GM21723 (cell line): ENCODE measurements at regions not wholly inside any gene's neighbourhood (a gene's known extent, or its start where the extent isn't known, plus 50 kb on each side); places are given as distances from the start of the nearest gene placed in this dataset.

ENCODE experiments used
- ATAC-seq: cut with Tn5 transposase; IDR thresholded peaks from one replicate; pipeline ENCODE4 v1.9.1; 2021; ENCODE audit warnings: mild to moderate bottlenecking, moderate library complexity; ENCODE audit not compliant: unreplicated experiment

- ATAC-seq = no peak
Observed at GRCh38 chr1:38270849-38271633, 224.4 kb upstream of the POU3F1 start.

- no peak for ATAC-seq
Observed at GRCh38 chr1:38269923-38270848, 223.6 kb upstream of the POU3F1 start.

DNA sequence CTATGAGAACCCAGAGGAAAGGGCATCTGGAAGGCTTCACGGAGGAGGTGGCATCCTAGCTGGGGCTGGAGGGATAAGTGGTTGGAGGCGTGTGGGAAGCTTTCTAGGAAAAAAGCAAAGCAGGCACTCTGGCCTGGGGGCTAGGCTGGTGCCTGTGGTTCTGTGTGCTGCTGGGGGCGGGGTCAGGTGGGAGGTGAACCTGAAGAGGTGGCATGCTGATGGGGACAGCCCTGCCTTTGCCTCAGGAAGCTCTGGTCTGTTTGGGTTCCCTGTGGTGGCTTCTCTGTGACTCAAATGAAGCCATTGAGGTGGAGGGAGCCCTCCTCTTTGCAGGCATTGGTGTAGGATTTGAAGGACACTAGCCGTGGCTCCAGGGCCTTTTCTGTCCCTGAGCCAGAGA lies 221.6 kb upstream of the POU3F1 start:
- ATAC-seq = no peak

DNA sequence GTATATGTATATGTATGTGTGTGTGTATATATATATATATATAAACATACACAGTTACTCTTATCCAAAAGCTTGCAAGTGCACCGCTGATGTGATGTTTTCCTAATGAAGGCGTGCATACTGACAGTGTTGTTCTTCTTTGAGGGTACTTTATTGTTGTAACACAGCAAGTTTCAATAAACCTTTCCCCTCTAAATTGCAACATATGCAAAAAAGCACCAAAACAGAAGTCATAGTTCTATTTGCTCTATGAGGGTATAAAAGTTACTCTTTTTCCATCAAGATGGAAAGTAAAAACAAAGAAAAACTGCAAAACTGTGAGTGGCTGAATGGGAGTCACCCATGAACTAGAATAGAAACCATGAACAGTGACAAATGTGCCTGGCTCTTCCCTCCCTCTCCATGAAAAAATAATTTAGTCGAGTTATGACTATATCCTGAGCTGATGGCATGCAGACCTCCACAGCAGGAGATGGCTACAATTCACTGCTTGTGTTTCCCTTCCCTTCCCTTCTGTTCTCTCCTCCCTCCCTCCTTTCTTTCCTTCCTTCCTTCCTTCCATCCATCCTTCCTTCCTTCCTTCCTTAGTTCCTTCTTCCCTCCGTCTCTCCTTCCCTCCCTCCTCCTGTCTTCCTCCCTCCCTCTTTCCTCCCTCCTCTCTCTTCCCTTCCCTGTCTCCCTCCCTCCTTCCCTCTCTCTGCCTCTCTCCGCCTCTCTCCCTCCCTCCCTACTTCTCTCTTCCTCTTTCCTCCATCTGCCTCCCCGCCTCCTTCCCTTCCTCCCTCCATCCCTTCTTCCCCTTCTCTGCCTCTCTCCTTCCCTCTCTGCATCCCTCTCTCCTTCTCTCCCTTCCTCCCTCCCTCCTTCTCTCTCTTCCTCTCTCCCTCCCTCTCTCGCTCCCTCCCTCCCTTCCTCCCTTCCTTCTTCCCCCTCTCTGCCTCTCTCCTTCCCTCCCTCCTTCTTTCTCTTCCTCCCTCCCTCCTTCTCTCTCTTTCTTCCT lies 220.7 kb upstream of the POU3F1 start:
- ATAC-seq = no peak

DNA sequence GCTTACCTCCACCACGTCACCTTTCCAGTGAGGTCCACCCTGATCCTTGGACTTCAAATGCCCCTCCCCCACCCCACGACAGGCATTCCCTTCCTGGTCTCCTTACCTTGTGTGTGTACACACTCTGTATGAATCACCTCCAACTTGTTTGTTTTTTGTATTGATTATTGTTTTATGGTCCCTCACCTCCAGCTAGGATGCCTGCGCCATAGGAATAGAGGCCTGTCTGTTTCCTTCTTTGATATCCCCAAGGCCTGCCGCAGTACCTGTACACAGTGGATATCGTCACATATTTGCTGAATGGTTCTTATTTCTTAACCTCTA lies 219.6 kb upstream of the POU3F1 start:
- no peak for ATAC-seq

DNA sequence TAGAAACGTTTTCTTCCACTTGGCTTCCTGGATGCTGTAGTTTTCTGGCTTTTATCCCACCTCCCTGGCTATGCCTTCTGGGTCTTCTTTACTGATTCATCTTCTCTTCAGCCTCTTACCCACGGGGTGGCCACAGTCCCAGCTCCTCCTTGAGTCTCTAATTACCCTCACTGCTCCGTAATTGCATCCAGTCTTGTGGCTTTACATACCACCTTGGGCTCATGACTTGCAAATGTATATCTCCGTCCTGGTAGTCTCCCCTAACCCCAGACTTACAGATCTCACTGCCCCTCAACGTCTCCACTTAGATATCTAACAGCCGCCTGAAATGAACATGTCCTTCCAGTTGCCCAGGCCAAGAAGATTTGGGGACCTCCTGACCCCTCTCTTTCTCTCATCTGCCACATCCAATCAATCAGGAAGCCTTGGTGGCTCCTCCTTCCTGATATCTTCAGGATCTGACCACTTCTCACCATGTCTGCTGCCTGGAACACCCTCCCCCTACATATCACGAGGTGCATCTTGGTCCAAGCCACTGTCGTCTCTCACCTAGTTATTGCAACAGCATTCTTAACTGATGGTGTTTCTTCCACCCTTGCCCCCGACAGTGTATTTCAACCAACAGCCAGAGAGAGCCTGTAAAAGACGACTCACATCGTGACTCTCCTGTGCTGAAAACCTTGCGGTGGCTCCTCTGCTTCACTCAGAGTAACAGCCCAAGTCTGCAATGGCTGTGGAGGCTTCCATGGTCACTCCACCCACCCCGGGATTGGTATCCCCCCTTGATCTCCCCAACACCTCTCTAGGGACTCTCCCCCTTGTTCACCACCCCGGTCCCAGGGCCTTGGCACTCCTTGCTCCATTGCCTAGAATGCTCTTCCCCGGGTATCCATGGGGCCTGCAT lies 219.0 kb upstream of the POU3F1 start:
- no peak for ATAC-seq

- no peak for ATAC-seq
Observed at GRCh38 chr1:38263438-38263837, 216.8 kb upstream of the POU3F1 start.

DNA sequence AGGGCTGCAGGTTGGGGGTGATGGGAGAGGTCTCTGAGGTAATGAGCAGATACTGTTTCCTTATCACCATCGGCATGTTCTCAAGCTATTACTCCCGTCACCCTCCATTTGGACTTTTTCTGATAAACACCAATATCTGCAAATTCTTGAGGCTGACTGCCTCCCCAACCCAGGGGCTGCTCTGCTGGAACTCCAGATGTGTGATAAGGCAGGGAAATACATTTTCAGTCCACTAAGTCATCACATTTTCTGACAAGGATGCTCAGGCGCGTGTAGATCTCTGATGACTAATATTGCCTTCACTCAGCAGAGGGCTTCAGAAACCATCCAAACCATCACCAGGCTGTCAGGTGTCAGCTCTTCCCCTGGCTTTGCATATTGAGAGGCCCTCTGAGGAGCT lies 215.0 kb upstream of the POU3F1 start:
- no peak for ATAC-seq

DNA sequence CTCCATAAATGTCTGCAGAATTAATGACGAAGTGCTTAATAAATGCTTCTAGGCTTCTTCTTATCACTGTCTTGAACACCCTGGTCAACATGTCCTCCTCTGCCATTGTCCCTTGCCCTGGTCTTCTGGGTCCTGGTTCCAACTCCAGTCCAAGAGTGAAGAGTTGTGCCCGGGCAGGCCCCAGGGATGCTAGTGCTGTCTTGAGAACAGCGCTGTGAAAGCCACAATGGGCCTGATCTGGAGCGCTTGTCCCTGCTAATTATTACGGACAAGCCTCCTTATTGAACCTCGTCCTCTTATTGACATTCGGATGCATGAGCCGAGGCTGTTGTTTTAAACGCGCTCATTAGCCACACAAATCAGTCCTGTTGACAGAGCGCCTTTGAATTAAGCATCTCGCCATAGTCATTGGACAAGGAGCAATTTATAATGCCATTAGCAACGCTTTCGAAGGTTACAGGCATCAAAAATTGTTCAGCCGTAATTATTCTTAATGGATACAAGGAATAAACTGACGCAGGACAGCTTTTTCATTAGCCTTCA lies 211.6 kb upstream of the POU3F1 start:
- no peak for ATAC-seq

GRCh38 chr1:38257374-38257773 lies 210.8 kb upstream of the POU3F1 start:
- no peak for ATAC-seq

- ATAC-seq = no peak
Observed at GRCh38 chr1:38256072-38256471, 209.5 kb upstream of the POU3F1 start.

- no peak for ATAC-seq
Observed at GRCh38 chr1:38253314-38253713, 206.7 kb upstream of the POU3F1 start.

DNA sequence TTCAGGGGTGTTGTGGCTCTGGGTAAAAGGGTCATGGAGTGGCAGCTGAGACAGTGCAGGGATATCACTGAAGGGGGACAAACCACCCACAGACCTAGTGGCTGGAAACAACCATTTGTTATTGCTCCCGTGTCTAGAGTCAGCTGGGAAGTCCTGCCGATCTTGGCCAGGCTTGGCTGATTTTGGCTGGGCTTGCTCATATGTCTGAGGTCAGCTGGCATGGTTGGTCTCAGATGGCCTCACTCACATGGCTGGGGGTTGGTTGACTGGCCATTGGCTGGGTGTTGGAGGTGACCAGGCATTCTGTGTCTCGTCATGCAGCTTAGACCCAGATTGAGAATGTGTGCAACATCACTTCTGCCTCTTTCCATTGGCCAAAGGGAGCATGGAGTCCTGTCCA lies 203.8 kb upstream of the POU3F1 start:
- ATAC-seq = no peak

GRCh38 chr1:38249001-38249400 lies 202.4 kb upstream of the POU3F1 start:
- no peak for ATAC-seq

DNA sequence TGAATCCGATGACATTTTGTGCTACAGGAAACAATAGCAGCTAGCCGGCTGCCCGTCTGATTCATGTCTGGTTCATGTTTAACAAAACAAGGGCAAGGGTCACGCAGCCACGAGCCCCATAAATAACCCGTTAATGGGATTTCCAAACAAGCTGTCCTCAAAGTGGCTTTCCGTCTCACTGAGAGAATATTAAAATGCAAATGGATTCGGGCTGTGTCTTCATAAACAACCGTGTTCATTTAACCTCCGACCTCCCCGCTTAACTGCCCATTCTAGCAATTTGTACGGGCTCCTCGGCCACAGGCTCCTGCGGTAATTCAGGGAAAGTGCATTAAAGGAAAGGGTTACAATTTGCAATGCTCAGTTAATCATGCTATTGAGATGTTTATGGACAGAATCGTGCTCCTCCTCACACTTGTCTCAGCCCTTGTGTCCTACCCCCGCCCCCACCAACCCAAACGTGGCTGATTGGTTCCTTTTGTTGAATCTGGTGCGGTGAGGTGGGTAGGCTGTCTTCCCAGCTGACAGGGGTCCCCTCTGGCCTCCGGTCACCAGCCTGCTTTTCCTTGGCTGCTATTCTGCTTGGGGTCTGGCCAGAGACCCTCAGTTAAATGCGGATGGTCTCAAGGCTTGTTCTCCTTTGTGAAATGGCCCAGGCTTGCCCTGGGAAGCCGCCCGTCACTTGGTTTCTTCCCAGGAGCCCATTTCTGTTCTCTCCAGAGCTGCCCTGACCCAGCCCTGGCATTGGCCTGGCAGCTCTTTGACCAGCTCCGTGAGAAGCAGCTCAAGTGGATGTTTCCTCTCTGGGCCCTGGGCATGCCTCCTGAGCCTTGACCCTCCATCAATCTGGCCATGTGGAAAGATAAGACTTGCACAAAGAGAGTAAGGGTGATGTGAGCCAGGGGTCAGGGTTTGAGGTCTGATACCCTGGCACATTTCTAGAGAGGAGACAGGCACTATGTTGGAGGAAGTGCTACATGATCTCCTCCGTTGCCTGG lies 200.7 kb upstream of the POU3F1 start:
- ATAC-seq = no peak

DNA sequence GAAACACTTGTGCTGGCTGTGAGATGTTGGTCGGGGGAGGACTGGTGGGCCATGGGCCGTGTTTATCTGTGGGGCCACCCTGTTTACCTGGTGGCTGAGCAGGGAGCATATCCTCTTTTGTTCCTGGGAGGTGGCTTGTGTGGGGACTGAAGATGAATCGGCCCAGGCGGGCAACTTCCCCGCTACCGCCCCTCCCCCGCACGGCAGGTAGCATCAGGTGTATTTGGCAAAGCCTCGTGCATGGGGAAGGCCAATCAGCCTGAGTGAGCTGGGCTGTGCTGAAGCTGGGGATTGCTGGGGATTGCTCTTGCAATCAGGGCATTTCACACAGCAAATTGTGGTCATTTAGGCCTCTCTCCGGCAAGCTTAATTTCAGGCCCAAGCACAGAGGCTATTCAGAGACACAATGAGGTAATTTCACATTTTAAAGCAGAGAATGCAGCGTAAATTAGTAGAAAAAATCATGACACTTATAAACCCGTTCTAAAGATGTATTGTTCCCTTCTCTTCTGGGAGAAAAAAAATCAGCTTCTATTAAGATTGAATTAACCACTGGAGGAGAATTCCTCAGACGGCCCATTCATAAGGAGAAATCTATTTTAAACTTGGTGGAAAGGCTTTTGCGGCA lies 197.7 kb upstream of the POU3F1 start:
- ATAC-seq = no peak

DNA sequence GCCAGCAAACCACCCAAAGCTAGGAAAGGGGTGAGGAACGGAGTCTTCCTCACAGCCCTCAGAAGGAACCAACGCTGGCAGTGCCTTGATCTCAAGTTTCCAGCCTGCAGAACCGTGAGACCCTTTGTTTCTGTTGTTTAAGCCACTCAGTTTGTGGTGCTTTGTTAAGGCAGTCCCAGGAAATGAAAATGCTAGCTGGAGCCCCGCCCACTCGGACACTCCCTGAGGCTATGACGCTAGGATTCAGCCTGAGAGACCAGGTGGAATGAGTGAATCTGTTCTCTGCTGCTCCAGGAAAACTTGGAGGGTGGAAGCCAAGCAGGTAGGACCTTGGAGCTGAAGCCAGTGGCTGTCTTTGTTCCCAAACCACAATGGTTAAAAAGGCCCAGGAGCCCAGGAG lies 196.5 kb upstream of the POU3F1 start:
- ATAC-seq = no peak

DNA sequence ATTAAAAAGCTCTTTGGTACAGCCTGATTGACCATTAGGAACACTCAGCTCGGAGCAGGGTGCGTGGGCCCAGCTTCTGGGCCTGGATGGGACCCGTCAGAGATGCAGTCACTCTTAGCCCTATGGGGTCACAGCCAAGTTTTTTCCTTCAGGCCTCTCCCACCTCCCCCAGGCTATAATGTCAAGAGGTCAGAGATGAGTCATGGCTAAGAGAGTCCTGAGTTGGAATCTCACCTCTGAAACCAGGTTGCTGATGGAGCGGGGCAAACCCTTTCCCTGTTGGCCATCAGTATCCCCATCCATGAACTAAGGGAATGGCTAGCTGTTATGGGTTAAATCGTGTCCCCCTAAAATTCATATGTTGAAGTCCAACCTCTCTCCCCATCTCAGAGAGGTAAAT lies 195.9 kb upstream of the POU3F1 start:
- no peak for ATAC-seq
